Right lobe of liver (tissue), 6 donors: ENCODE measurements at regions not wholly inside any gene's neighbourhood (a gene's known extent, or its start where the extent isn't known, plus 50 kb on each side); places are given as distances from the start of the nearest gene placed in this dataset.

Source experiments
- ATAC-seq, 4 donors: fragments of 200-7000 bp; cut with Tn5 transposase; one replicate each; pipeline ENCODE4 v1.9.1; 2020; ENCODE audit warnings: mild to moderate bottlenecking in 4 of 4, moderate library complexity in 4 of 4
- DNase-seq, 3 donors: peaks; one replicate each; pipeline ENCODE4 v3.0.0-alpha.2; 2020
- H3K27ac ChIP-seq, 3 donors: fragments of 200-600 bp; one replicate each; pipeline ENCODE4 v1.8.0; 2022
- H3K27me3 ChIP-seq, 2 donors: fragments of 200-600 bp; one replicate each; pipeline ENCODE4 v1.8.0; 2022
- H3K36me3 ChIP-seq, 4 donors: fragments of 200-600 bp; sonication (generic) in 1 of 4; one replicate each; pipeline versions ENCODE4 v1.5.1 to v1.8.0; 2017 to 2022; ENCODE audit warnings: control low read depth in 1 of 4
- H3K4me1 ChIP-seq, 4 donors: fragments of 200-600 bp; sonication (generic) in 1 of 4; one replicate each; pipeline versions ENCODE4 v1.5.1 to v1.8.0; 2017 to 2022; ENCODE audit warnings: control low read depth in 1 of 4
- H3K4me3 ChIP-seq, 3 donors: fragments of 200-600 bp; one replicate each; pipeline ENCODE4 v1.8.0; 2022
- H3K9me3 ChIP-seq, 4 donors: fragments of 200-600 bp; sonication (generic) in 1 of 4; one replicate each; pipeline versions ENCODE4 v1.5.1 to v1.8.0; 2017 to 2022; ENCODE audit warnings: control low read depth in 1 of 4
- CTCF ChIP-seq, 4 donors: fragments of 200-600 bp in 3 of 4; fragments of 450-650 bp in 1 of 4; IDR thresholded peaks; one replicate each; pipeline versions ENCODE4 v1.5.1 to v1.8.0; 2016 to 2022; ENCODE audit warnings: antibody characterized with exemption in 4 of 4, mild to moderate bottlenecking in 2 of 4
- POLR2A ChIP-seq: fragments of 450-650 bp; IDR thresholded peaks from one replicate; pipeline ENCODE4 v1.6.1; 2017; ENCODE audit warnings: antibody characterized with exemption, mild to moderate bottlenecking
- WGBS: methylation state at CpG from one replicate; pipeline ENCODE4 v1.1.6; 2018; ENCODE audit warnings: low coverage, low lambda C conversion rate; ENCODE audit not compliant: insufficient coverage; ENCODE audit errors: missing lambda C conversion rate; 5-methylcytosine and 5-hydroxymethylcytosine counted together
- intact Hi-C, 2 donors: fragments of 100-400 bp; cut with DNase I; formaldehyde crosslinking; loops; one replicate each; pipeline versions ENCODE4 v1.11.2 to v1.14.1; 2022
- donor health status: DM: no; HTN: yes; CAD: no.
- donor health status: DM: no; HTN: no; CAD: no.
- donor health status: DM: no; HTN: no; CAD: no.
- donor health status: DM: no; HTN: yes; CAD: no.
- donor health status: DM: no; HTN: yes; CAD: no.

GRCh38 chr2:85959826-85960225, 71.0 kb upstream of the ST3GAL5 start:
- H3K9me3 ChIP-seq = no peaks in the 10 kb centered on the region
- 78% methylated on average over 2 of the region's 2 CpGs for WGBS
- H3K4me3 ChIP-seq = no peak overlapping the region

DNA sequence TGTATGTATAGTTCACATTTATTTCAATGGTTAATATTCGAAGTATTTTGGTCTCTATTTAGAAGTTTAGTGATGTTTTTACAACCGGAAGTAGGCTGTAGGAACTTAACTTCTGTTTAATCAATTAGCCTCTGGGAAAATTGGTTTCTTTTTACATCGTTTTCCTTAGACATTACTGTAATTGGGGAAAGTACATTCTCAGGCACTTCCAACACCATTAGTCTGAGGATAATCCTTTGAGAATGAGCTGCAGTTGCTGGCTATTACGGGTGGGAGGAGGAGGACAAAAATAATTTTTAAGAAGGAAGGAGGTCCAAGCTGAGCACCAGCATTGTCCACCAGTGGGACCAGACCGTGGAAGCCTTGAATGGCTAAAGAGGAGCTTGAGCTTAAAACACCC, 70.4 kb upstream of the ST3GAL5 start:
- ATAC-seq (no peak), DNase-seq (no peak)
- intact Hi-C loops = no loop called here
- no peaks in the 10 kb centered on the region for H3K9me3 ChIP-seq
- H3K4me3 ChIP-seq = no peak overlapping the region
- WGBS = 68% methylated on average over 4 of the region's 5 CpGs
- H3K4me1 ChIP-seq = peaks cover 0 to 11% (median 0%) of the 10 kb centered on the region in 4 donors
- TF ChIP-seq POLR2A (no peak), CTCF (IDR thresholded peaks at IDR 0.05) (no peak)
- H3K36me3 ChIP-seq = no peaks in the 10 kb centered on the region
- no peak overlapping the region for H3K27ac ChIP-seq
- H3K27me3 ChIP-seq = no peaks in the 10 kb centered on the region

More at GRCh38 chr2:85959826-85960225, 71.0 kb upstream of the ST3GAL5 start:
- no peaks in the 10 kb centered on the region for H3K27me3 ChIP-seq
- no peaks in the 10 kb centered on the region for H3K36me3 ChIP-seq
- peaks cover 0 to 5% (median 0%) of the 10 kb centered on the region in 4 donors for H3K4me1 ChIP-seq
- H3K27ac ChIP-seq = no peak overlapping the region
- no peak for ATAC-seq
- intact Hi-C loops = no loop called here
- DNase-seq = no peak
- no peak for TF ChIP-seq CTCF (IDR thresholded peaks at IDR 0.05)
- TF ChIP-seq POLR2A = no peak

DNA sequence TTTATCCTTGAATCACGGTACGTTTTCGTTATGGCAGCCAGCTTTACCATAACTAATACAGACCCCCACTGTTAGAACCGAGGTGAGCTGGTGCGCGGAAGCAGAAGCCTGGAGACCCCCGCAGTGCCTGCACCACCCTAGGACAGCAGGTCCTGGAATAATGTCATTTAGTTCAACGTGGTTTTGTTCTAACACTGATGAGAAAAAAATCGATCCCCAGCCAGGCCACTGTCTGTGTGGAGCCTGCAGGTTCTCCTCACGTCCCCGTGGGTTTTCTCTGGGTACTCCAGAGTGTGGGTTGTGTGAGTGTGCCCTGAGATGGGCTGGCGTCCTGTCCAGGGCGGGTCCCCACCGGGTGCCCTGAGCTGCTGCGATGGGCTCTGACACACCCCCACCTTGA, 69.9 kb upstream of the ST3GAL5 start:
- WGBS = 93% methylated on average over 5 of the region's 15 CpGs
- intact Hi-C loops = no loop called here
- Histone ChIP-seq H3K27ac (no peak overlapping the region), H3K9me3 (no peaks in the 10 kb centered on the region), H3K36me3 (no peaks in the 10 kb centered on the region), H3K4me3 (no peak overlapping the region), H3K27me3 (no peaks in the 10 kb centered on the region), H3K4me1 (peaks cover 0 to 11% (median 0%) of the 10 kb centered on the region in 4 donors)
- ATAC-seq = no peak
- DNase-seq = no peak
- TF ChIP-seq POLR2A (no peak), CTCF (IDR thresholded peaks at IDR 0.05) (no peak)

DNA sequence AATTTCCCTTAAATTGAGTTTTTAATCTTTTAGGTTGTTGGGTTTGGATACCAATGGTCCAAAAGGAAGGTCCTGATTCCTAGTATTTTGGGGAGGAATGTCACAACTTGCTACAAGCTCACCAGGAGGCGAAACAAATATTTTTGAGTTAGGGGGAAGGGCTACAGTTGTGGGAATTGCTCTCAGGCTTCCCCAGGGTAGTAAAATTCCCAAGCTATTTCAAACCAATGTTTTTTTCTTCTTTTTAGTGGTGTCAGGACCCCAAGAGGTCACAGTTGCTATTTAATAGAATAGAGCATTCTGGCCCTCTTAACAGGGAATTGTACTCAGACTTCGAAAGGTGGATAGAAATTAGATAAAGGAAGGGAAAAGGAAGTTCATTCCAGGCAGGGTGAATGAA, 68.5 kb upstream of the ST3GAL5 start:
- Histone ChIP-seq H3K4me3 (no peak overlapping the region), H3K4me1 (peaks cover 0 to 24% (median 2%) of the 10 kb centered on the region in 4 donors), H3K36me3 (no peaks in the 10 kb centered on the region), H3K27ac (no peak overlapping the region), H3K27me3 (no peaks in the 10 kb centered on the region), H3K9me3 (no peaks in the 10 kb centered on the region)
- ATAC-seq (no peak), DNase-seq (no peak)
- 91% methylated on average over 2 of the region's 2 CpGs for WGBS
- TF ChIP-seq POLR2A = no peak
- TF ChIP-seq CTCF (IDR thresholded peaks at IDR 0.05) = no peak
- intact Hi-C loops = no loop called here

GRCh38 chr2:85956646-85957039, 67.9 kb upstream of the ST3GAL5 start:
- TF ChIP-seq POLR2A = no peak
- TF ChIP-seq CTCF (IDR thresholded peaks at IDR 0.05) = no peak
- Histone ChIP-seq H3K9me3 (no peaks in the 10 kb centered on the region), H3K27me3 (no peaks in the 10 kb centered on the region), H3K4me3 (no peak overlapping the region), H3K36me3 (no peaks in the 10 kb centered on the region), H3K4me1 (peaks cover 0 to 30% (median 5%) of the 10 kb centered on the region in 4 donors), H3K27ac (no peak overlapping the region)
- ATAC-seq (no peak), DNase-seq (no peak)
- 86% methylated on average over 4 of the region's 4 CpGs for WGBS
- intact Hi-C loops = no loop called here
